CD8-positive, alpha-beta memory T cell (primary cell): ENCODE measurements at regions not wholly inside any gene's neighbourhood (a gene's known extent, or its start where the extent isn't known, plus 50 kb on each side); places are given as distances from the start of the nearest gene placed in this dataset.

Experiments
- CTCF ChIA-PET: fragments of 350-600 bp; sonication (Branson Sonifier 250); formaldehyde crosslinking; loops from one replicate; lab custom pipeline; 2021; ENCODE audit warnings: antibody characterized with exemption; lab: Charles Lee
- POLR2A ChIA-PET: fragments of 350-600 bp; sonication (Branson Sonifier 250); formaldehyde crosslinking; loops from one replicate; lab custom pipeline; 2021; ENCODE audit warnings: antibody characterized with exemption; lab: Charles Lee
- DNase-seq, 5 donors: peaks; one replicate each; pipeline versions ENCODE4 v3.0.0 to v3.0.0-alpha.2; 2020 to 2022; ENCODE audit warnings: mixed read lengths in 1 of 5
- H3K27ac ChIP-seq: one replicate; pipeline ENCODE4 v1.7.0; 2013; ENCODE audit warnings: low read depth, mild to moderate bottlenecking, low read length, moderate library complexity
- H3K27me3 ChIP-seq: 2 replicates; pipeline ENCODE4 v1.7.0; 2013; ENCODE audit warnings: low read length, mild to moderate bottlenecking; ENCODE audit not compliant: insufficient read depth, poor library complexity, severe bottlenecking
- H3K36me3 ChIP-seq: 2 replicates; pipeline ENCODE4 v1.7.0; 2013; ENCODE audit warnings: mild to moderate bottlenecking, low read length, moderate library complexity; ENCODE audit not compliant: insufficient read depth
- H3K4me1 ChIP-seq: 2 replicates; pipeline ENCODE4 v1.7.0; 2013; ENCODE audit warnings: mild to moderate bottlenecking, low read length, moderate library complexity; ENCODE audit not compliant: insufficient read depth
- H3K4me3 ChIP-seq: 2 replicates; pipeline ENCODE4 v1.7.0; 2013; ENCODE audit warnings: mild to moderate bottlenecking, low read length
- H3K9me3 ChIP-seq: 2 replicates; pipeline ENCODE4 v1.7.0; 2013; ENCODE audit warnings: mild to moderate bottlenecking, low read length
- H3K27ac Mint-ChIP-seq, 8 donors: one replicate each; pipeline ENCODE4 v1.8.0; 2020 to 2021; ENCODE audit warnings: mixed read lengths in 8 of 8, mild to moderate bottlenecking in 6 of 8, inconsistent platforms in 3 of 8, moderate library complexity in 3 of 8
- H3K27me3 Mint-ChIP-seq, 2 donors: one replicate each; pipeline ENCODE4 v1.8.0; 2020 to 2021; ENCODE audit warnings: mixed read lengths in 2 of 2, mild to moderate bottlenecking in 1 of 2, moderate library complexity in 1 of 2
- H3K36me3 Mint-ChIP-seq, 3 donors: one replicate each; pipeline ENCODE4 v1.8.0; 2020 to 2021; ENCODE audit warnings: mixed read lengths in 3 of 3, inconsistent platforms in 1 of 3, mild to moderate bottlenecking in 1 of 3
- H3K4me1 Mint-ChIP-seq, 3 donors: one replicate each; pipeline ENCODE4 v1.8.0; 2020 to 2021; ENCODE audit warnings: mixed read lengths in 3 of 3, inconsistent platforms in 1 of 3, mild to moderate bottlenecking in 1 of 3
- H3K4me3 Mint-ChIP-seq, 7 donors: one replicate each; pipeline ENCODE4 v1.8.0; 2020 to 2021; ENCODE audit warnings: mixed read lengths in 7 of 7, mild to moderate bottlenecking in 6 of 7, moderate library complexity in 4 of 7, inconsistent platforms in 2 of 7
- H3K9me3 Mint-ChIP-seq, 5 donors: one replicate each; pipeline ENCODE4 v1.8.0; 2020 to 2022; ENCODE audit warnings: mixed read lengths in 5 of 5, mild to moderate bottlenecking in 3 of 5, moderate library complexity in 2 of 5, inconsistent platforms in 1 of 5

DNA sequence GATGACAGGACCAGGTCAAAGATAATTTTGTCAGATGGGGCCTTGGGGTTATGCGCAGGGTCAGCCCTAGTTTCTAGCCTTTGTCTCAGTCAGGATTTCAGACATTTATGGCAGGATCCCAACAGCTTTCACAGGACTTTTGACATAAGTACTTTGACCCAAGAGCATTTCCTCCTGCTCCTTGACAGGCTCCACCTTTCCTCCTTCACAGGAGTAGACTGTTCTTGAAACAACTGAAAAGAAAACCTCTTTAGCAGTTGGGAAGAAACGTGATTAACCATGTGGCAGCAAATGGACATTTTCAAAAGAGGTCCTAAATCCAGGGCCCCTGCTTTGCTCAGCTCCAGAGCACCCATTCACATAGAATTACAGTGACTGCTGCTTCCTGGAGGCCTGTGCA, 120.4 kb upstream of the MAP3K7 start:
- Mint-ChIP-seq H3K27me3 (peaks cover 0 to 19% of the 10 kb centered on the region in 2 donors), H3K4me3 (no peak overlapping the region), H3K4me1 (no peaks in the 10 kb centered on the region), H3K27ac (no peak overlapping the region), H3K36me3 (no peaks in the 10 kb centered on the region), H3K9me3 (no peaks in the 10 kb centered on the region)
- H3K36me3 ChIP-seq = no peaks in the 10 kb centered on the region
- CTCF ChIA-PET = no interaction called here
- no peaks in the 10 kb centered on the region for H3K27me3 ChIP-seq
- no peak overlapping the region for H3K27ac ChIP-seq
- no peaks in the 10 kb centered on the region for H3K4me1 ChIP-seq
- H3K9me3 ChIP-seq = no peaks in the 10 kb centered on the region
- no peak for DNase-seq
- H3K4me3 ChIP-seq = no peak overlapping the region
- POLR2A ChIA-PET = no interaction called here

DNA sequence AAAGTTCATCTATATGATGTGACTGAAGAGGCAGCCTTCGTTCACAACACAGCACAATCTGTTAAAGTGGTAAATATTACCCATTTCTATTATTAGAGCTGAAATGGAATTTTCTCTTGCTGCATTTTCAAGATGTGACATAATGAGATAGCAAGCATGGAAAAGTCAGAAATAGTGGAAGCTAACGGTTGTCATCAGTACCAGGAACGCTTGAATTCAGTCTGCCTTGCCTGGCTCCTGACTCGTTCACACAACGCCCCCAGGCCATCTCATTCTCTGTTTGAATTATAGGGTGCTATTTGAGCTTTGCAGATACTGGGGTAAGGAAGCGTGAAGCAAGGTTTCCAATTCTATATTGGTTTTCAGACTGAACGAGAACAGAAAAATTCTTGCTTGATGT, 116.5 kb upstream of the MAP3K7 start:
- Mint-ChIP-seq H3K4me1 (peaks cover 0 to 7% (median 5%) of the 10 kb centered on the region in 3 donors), H3K27ac (no peak overlapping the region), H3K36me3 (no peaks in the 10 kb centered on the region), H3K4me3 (no peak overlapping the region), H3K27me3 (no peaks in the 10 kb centered on the region), H3K9me3 (no peaks in the 10 kb centered on the region)
- H3K36me3 ChIP-seq = no peaks in the 10 kb centered on the region
- H3K9me3 ChIP-seq = no peaks in the 10 kb centered on the region
- no peak for DNase-seq
- H3K4me1 ChIP-seq = no peaks in the 10 kb centered on the region
- H3K27me3 ChIP-seq = no peaks in the 10 kb centered on the region
- H3K4me3 ChIP-seq = no peak overlapping the region
- H3K27ac ChIP-seq = no peak overlapping the region
- ChIA-PET POLR2A (no interaction called here), CTCF (no interaction called here)

DNA sequence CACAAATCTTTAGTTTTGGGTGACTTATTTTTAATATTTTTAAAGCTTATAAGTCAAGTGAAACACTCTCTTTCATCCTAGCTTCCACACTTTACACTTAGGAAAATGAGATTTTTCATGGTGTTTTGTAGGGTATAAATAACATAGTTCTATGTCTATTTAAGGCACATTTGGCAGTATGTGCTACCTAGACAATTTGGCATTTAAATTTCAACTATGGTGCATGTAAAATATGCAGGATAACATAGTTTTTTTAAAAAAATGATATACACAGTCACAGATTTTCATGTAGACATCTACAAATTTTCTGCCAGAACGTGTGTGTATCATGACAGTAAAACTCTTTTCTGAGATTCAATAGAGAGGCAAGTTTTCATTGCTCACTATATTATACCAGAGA, 115.1 kb upstream of the MAP3K7 start:
- Histone ChIP-seq H3K4me1 (no peaks in the 10 kb centered on the region), H3K4me3 (no peak overlapping the region), H3K36me3 (no peaks in the 10 kb centered on the region), H3K9me3 (no peaks in the 10 kb centered on the region), H3K27ac (no peak overlapping the region), H3K27me3 (no peaks in the 10 kb centered on the region)
- H3K27me3 Mint-ChIP-seq = peaks cover 0 to 2% of the 10 kb centered on the region in 2 donors
- CTCF ChIA-PET = no interaction called here
- H3K4me3 Mint-ChIP-seq = no peak overlapping the region
- no peaks in the 10 kb centered on the region for H3K36me3 Mint-ChIP-seq
- POLR2A ChIA-PET = no interaction called here
- H3K27ac Mint-ChIP-seq = no peak overlapping the region
- H3K9me3 Mint-ChIP-seq = no peaks in the 10 kb centered on the region
- peaks cover 0 to 7% (median 5%) of the 10 kb centered on the region in 3 donors for H3K4me1 Mint-ChIP-seq
- no peak for DNase-seq

DNA sequence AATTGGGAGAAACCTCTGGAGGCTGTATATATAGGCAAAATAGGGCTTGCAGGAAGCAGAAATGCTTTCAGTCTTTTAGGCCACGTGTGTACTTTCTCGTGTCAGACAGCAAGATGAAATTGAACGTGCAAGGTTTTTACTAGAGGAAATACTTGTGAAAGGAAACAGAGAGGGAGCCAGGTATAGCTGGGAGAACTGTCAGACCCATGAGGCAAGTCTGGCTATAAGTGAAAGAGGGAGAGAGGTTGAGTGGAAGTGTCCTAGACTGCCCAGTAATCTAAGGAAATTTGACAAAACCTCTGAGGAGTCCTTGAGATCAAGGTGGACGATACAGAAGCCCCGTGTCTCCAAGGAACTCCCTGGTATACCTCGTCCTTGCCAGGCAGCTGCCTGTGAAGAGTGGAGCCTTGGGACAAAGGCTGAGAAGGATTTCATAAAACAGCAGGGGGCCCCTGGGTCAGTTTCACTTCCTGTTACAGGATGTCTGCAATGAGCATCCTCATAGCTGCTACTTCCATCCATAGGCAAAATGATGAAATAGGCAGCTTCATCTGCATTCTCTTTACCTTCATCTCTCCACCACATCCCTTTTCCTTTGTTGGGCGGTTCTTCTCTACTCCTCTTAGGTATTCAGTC, 114.4 kb upstream of the MAP3K7 start:
- H3K9me3 Mint-ChIP-seq = peaks cover 0 to 3% (median 0%) of the 10 kb centered on the region in 5 donors
- Histone ChIP-seq H3K4me3 (no peak overlapping the region), H3K4me1 (no peaks in the 10 kb centered on the region), H3K36me3 (no peaks in the 10 kb centered on the region), H3K27ac (no peak overlapping the region), H3K9me3 (no peaks in the 10 kb centered on the region), H3K27me3 (no peaks in the 10 kb centered on the region)
- peaks cover 0 to 4% of the 10 kb centered on the region in 2 donors for H3K27me3 Mint-ChIP-seq
- no peak for DNase-seq
- H3K4me1 Mint-ChIP-seq = peaks cover 0 to 7% (median 5%) of the 10 kb centered on the region in 3 donors
- ChIA-PET POLR2A (no interaction called here), CTCF (no interaction called here)
- H3K27ac Mint-ChIP-seq = no peak overlapping the region
- H3K36me3 Mint-ChIP-seq = no peaks in the 10 kb centered on the region
- no peak overlapping the region for H3K4me3 Mint-ChIP-seq

DNA sequence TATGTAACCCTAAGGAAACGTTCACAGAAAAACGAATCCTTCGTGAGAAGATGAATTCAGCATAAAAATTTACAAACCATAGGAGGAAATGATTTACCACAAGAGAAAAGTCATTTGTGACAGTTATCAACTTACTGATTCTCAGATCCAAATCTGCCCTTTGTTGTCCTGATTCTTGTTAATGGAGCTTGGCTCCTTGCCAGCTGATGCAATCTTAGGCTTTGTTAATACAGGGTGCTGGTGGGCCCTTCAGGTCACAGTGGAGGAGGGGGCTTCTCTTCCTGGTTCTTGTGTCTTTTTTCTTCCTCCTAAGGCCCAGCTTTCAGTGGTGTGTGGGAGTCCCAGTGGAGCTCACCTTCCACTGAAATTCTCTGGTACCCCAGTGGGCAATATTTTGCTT, 108.4 kb upstream of the MAP3K7 start:
- CTCF ChIA-PET = no interaction called here
- Mint-ChIP-seq H3K4me1 (no peaks in the 10 kb centered on the region), H3K27ac (no peak overlapping the region), H3K9me3 (peaks cover 5 to 15% (median 6%) of the 10 kb centered on the region in 5 donors), H3K36me3 (no peaks in the 10 kb centered on the region), H3K4me3 (no peak overlapping the region), H3K27me3 (peaks cover 2 to 25% of the 10 kb centered on the region in 2 donors)
- Histone ChIP-seq H3K36me3 (no peaks in the 10 kb centered on the region), H3K9me3 (no peaks in the 10 kb centered on the region), H3K4me3 (no peak overlapping the region), H3K4me1 (no peaks in the 10 kb centered on the region), H3K27ac (no peak overlapping the region), H3K27me3 (no peaks in the 10 kb centered on the region)
- DNase-seq = no peak
- POLR2A ChIA-PET = no interaction called here

DNA sequence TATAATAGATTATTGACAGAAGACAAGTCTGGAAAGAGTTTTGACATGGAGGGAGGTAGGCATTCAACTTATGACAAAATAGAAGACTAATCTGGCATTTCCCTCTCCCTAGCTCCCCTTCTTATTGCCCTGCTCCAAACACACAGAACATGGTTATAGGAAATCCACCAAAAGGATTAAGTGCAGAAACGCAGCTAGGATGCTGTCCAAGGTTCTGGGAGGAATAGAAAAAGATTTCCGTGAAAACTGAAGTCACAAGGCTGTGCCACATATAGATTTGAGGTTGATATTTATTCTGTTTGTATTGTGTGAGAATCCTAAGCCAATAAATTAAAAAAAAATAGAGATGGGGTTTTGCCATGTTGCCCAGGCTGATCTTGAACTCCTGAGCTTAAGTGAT, 107.9 kb upstream of the MAP3K7 start:
- Histone ChIP-seq H3K27ac (no peak overlapping the region), H3K9me3 (no peaks in the 10 kb centered on the region), H3K36me3 (no peaks in the 10 kb centered on the region), H3K4me1 (no peaks in the 10 kb centered on the region), H3K27me3 (no peaks in the 10 kb centered on the region), H3K4me3 (no peak overlapping the region)
- H3K27ac Mint-ChIP-seq = no peak overlapping the region
- no peaks in the 10 kb centered on the region for H3K36me3 Mint-ChIP-seq
- no peak overlapping the region for H3K4me3 Mint-ChIP-seq
- no peak for DNase-seq
- peaks cover 2 to 27% of the 10 kb centered on the region in 2 donors for H3K27me3 Mint-ChIP-seq
- peaks cover 5 to 15% (median 6%) of the 10 kb centered on the region in 5 donors for H3K9me3 Mint-ChIP-seq
- ChIA-PET POLR2A (no interaction called here), CTCF (no interaction called here)
- no peaks in the 10 kb centered on the region for H3K4me1 Mint-ChIP-seq

DNA sequence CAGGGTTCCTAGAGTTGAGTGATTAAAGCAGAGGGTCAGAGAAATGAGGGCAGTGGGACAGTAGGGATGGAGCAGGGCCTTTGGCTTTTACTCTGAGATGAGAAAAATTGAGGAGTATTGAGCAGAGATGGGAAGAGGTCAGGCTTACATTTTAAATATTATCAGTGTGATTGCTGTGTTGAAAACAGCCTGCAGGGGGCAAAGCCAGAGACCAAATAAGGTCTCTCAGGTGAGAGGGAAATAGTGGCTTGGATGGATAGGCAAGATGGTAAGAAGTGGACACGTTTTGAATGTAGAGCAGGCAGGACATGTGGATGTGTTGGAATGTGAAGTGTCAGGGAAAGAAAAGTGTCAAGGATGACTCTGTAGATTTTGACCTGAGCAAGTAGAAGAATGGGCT, 105.0 kb upstream of the MAP3K7 start:
- no peak overlapping the region for H3K4me3 Mint-ChIP-seq
- ChIA-PET CTCF (no interaction called here), POLR2A (no interaction called here)
- Histone ChIP-seq H3K4me1 (no peaks in the 10 kb centered on the region), H3K36me3 (no peaks in the 10 kb centered on the region), H3K27ac (no peak overlapping the region), H3K9me3 (no peaks in the 10 kb centered on the region), H3K4me3 (no peak overlapping the region), H3K27me3 (no peaks in the 10 kb centered on the region)
- H3K9me3 Mint-ChIP-seq = peaks cover 5 to 15% (median 6%) of the 10 kb centered on the region in 5 donors
- H3K4me1 Mint-ChIP-seq = no peaks in the 10 kb centered on the region
- peak overlapping the region in 1 of 8 donors; percentile 52 for H3K27ac Mint-ChIP-seq
- DNase-seq = no peak
- peaks cover 2 to 28% of the 10 kb centered on the region in 2 donors for H3K27me3 Mint-ChIP-seq
- H3K36me3 Mint-ChIP-seq = no peaks in the 10 kb centered on the region

DNA sequence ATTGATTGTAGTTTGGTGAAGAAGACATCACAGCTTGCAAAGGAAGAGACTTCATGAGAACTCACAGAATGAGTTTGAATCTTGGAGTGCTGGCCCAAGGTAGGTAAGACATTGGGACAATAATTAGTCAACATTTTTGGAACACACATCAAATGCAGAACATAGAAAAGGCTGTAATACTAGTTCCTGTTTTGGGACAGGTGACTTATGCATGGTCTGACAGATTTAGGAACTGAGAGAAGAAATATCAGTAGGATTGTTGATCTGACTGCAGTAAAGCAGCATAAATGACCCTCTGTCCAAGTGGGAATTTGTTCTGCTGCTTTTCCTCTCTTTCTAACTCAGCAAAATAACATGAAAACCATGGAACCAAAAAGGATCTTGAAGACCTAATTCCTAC, 102.3 kb upstream of the MAP3K7 start:
- CTCF ChIA-PET = no interaction called here
- Histone ChIP-seq H3K4me3 (no peak overlapping the region), H3K4me1 (no peaks in the 10 kb centered on the region), H3K36me3 (no peaks in the 10 kb centered on the region), H3K27ac (no peak overlapping the region), H3K27me3 (no peaks in the 10 kb centered on the region), H3K9me3 (no peaks in the 10 kb centered on the region)
- no peaks in the 10 kb centered on the region for H3K36me3 Mint-ChIP-seq
- H3K4me3 Mint-ChIP-seq = no peak overlapping the region
- DNase-seq = no peak
- peaks cover 2 to 31% of the 10 kb centered on the region in 2 donors for H3K27me3 Mint-ChIP-seq
- peaks cover 0 to 9% (median 0%) of the 10 kb centered on the region in 5 donors for H3K9me3 Mint-ChIP-seq
- H3K4me1 Mint-ChIP-seq = no peaks in the 10 kb centered on the region
- H3K27ac Mint-ChIP-seq = no peak overlapping the region
- POLR2A ChIA-PET = no interaction called here
